ENCODE measurements at regions not wholly inside any gene's neighbourhood (a gene's known extent, or its start where the extent isn't known, plus 50 kb on each side); places are given as distances from the start of the nearest gene placed in this dataset.

DNA sequence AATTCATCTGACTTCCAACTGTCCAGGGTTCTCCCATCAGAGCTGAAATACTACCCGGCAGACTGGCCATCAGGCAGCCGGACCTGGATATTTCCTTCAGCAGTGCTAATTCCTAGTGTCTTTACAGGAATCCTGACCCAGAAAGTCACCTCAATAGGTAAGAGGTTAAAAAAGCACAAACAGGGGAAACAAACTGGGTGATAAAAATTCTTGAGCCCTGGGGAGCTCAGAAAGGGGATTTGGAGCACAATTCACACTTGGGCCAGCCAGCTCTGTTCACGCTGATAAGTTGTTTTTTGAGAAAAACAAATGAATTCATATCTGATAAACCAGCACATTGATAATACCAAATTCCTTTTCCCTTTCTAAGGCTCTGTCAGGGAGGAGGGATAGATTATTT is 104.0 kb downstream of the EDN1 start:
- Histone ChIP-seq H3K4me3 (ENCODE audit: low read depth, low read length) (no peak overlapping the region), H3K4me2 (ENCODE audit: low read length) (no peak overlapping the region), H3K9ac (no peak overlapping the region), H3K27ac (no peak overlapping the region), H3K36me3 (ENCODE audit: control insufficient read depth, insufficient read depth, low read length) (no peaks in the 10 kb centered on the region), H3K79me2 (no peaks in the 10 kb centered on the region), H3K27me3 (ENCODE audit: control insufficient read depth, insufficient read depth, low read length) (no peaks in the 10 kb centered on the region), H2AFZ (no peak overlapping the region), H3K4me1 (no peaks in the 10 kb centered on the region), H3K9me3 (ENCODE audit: control insufficient read depth, low read length) (no peaks in the 10 kb centered on the region)
- TF ChIP-seq CTCF (IDR thresholded peaks at IDR 0.05), result no peak

DNA sequence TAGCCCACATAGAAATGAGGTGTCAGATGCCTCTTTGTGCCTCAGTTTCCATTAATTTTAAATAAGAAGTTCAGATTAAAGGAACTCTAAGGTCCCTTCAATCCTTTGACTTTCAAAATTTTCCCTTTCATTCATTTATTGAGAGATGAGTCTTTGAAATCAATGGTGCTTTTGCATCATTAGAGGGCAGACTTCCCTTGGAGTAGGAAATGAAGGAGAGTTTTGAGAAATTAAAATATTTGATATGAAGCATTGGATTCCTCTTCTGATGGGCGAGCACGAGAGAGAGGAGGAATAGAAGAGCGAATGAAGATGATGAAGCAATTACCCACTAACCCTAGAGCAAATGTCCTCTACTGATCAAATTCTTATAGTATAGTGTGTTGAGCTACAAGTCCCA is 105.7 kb downstream of the EDN1 start:
- no peak for TF ChIP-seq CTCF (IDR thresholded peaks at IDR 0.05)
- H3K36me3 ChIP-seq (ENCODE audit: control insufficient read depth, insufficient read depth, low read length), result no peaks in the 10 kb centered on the region
- H3K27ac ChIP-seq, result no peak overlapping the region
- H3K4me2 ChIP-seq (ENCODE audit: low read length), result no peak overlapping the region
- H3K4me3 ChIP-seq (ENCODE audit: low read depth, low read length), result no peak overlapping the region
- H3K4me1 ChIP-seq, result no peaks in the 10 kb centered on the region
- H3K27me3 ChIP-seq (ENCODE audit: control insufficient read depth, insufficient read depth, low read length), result no peaks in the 10 kb centered on the region
- no peaks in the 10 kb centered on the region for H3K9me3 ChIP-seq (ENCODE audit: control insufficient read depth, low read length)
- no peaks in the 10 kb centered on the region for H3K79me2 ChIP-seq
- no peak overlapping the region for H3K9ac ChIP-seq
- no peak overlapping the region for H2AFZ ChIP-seq

GRCh38 chr6:12401200-12401599 is 111.0 kb downstream of the EDN1 start:
- H3K36me3 ChIP-seq (ENCODE audit: control insufficient read depth, insufficient read depth, low read length), result no peaks in the 10 kb centered on the region
- H3K79me2 ChIP-seq, result no peaks in the 10 kb centered on the region
- H3K9ac ChIP-seq, result no peak overlapping the region
- no peak overlapping the region for H3K4me2 ChIP-seq (ENCODE audit: low read length)
- TF ChIP-seq CTCF (IDR thresholded peaks at IDR 0.05), result no peak
- H3K4me1 ChIP-seq, result no peaks in the 10 kb centered on the region
- H2AFZ ChIP-seq, result no peak overlapping the region
- H3K4me3 ChIP-seq (ENCODE audit: low read depth, low read length), result no peak overlapping the region
- H3K9me3 ChIP-seq (ENCODE audit: control insufficient read depth, low read length), result no peaks in the 10 kb centered on the region
- H3K27me3 ChIP-seq (ENCODE audit: control insufficient read depth, insufficient read depth, low read length), result no peaks in the 10 kb centered on the region
- H3K27ac ChIP-seq, result no peak overlapping the region

GRCh38 chr6:12403201-12403826 is 113.2 kb downstream of the EDN1 start:
- Histone ChIP-seq H3K79me2 (no peaks in the 10 kb centered on the region), H2AFZ (no peak overlapping the region), H3K4me3 (ENCODE audit: low read depth, low read length) (no peak overlapping the region), H3K36me3 (ENCODE audit: control insufficient read depth, insufficient read depth, low read length) (no peaks in the 10 kb centered on the region), H3K9ac (no peak overlapping the region), H3K9me3 (ENCODE audit: control insufficient read depth, low read length) (no peaks in the 10 kb centered on the region), H3K27ac (no peak overlapping the region), H3K4me2 (ENCODE audit: low read length) (no peak overlapping the region), H3K4me1 (no peaks in the 10 kb centered on the region), H3K27me3 (ENCODE audit: control insufficient read depth, insufficient read depth, low read length) (no peaks in the 10 kb centered on the region)
- no peak for TF ChIP-seq CTCF (IDR thresholded peaks at IDR 0.05)

DNA sequence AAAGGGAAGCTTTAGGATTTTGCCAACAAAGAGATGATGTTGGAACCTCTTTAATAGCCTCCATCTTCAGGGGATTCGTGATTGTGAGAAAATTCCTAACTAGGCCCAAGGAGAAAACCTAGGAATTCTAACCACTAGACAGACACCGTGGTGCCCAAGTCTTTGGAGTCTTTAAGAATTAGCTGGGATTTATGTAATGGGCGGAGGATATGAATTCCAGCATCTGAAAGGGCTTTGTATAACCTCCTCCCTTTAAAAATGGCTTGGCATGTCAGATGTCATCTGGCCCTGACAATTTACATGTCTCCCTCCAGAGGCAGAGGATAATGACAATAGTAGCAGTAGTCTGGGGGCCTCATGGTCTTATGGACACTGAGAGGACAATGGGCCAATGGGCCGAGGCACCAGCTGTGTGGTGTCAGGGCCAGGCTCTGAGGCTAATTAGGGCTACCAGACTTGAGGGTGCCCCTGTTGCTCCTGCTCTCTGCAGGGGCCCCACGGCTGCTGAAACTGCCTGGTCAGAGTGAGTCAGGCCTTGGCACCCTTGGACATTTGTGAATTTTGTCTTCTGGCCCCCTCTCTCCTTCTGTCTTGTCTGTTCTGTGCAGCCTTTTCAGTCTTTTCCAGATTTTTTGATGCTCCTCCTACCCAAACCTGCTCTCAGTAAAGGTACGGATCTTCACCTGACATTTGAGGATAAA is 113.9 kb downstream of the EDN1 start:
- Histone ChIP-seq H3K9ac (no peak overlapping the region), H3K4me2 (ENCODE audit: low read length) (no peak overlapping the region), H3K36me3 (ENCODE audit: control insufficient read depth, insufficient read depth, low read length) (no peaks in the 10 kb centered on the region), H3K4me3 (ENCODE audit: low read depth, low read length) (no peak overlapping the region), H3K27me3 (ENCODE audit: control insufficient read depth, insufficient read depth, low read length) (no peaks in the 10 kb centered on the region), H3K27ac (no peak overlapping the region), H3K79me2 (no peaks in the 10 kb centered on the region), H3K9me3 (ENCODE audit: control insufficient read depth, low read length) (no peaks in the 10 kb centered on the region), H2AFZ (no peak overlapping the region), H3K4me1 (no peaks in the 10 kb centered on the region)
- TF ChIP-seq CTCF (IDR thresholded peaks at IDR 0.05), result no peak
